ENCODE measurements at regions not wholly inside any gene's neighbourhood (a gene's known extent, or its start where the extent isn't known, plus 50 kb on each side); places are given as distances from the start of the nearest gene placed in this dataset.

DNA sequence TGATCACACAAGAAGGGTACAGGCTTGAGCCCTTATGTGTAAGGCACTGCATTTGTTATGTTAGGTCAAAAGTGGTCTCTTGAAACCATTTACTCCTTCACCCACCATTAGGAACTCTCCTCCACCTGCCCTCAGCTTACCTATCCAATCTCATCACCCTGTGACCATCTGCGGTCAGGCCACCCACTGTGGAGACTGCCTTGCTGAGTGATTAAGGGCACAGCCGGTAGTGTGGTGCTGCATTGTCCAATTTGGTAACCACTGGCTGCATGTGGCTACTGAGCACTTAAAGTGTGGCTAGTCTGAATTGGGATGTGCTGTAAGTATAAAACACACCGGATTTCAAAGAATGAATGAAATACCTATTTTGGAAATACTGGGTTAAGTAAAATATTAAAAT, 177.1 kb upstream of the PARP11 start:
- Histone ChIP-seq H3K36me3 (ENCODE audit: control insufficient read depth, insufficient read depth, low read length) (no peaks in the 10 kb centered on the region), H2AK5ac (ENCODE audit: low read depth, low read length) (no peak overlapping the region), H3K18ac (ENCODE audit: low read depth, low read length) (no peak overlapping the region), H4K8ac (ENCODE audit: low read depth in 2 of 2, low read length in 2 of 2) (no peak overlapping the region), H2BK15ac (ENCODE audit: low read depth, low read length) (no peak overlapping the region), H3K56ac (ENCODE audit: extremely low read depth, insufficient read depth, low read length) (no peak overlapping the region), H3K9me1 (ENCODE audit: insufficient read depth, low read length) (no peaks in the 10 kb centered on the region), H3K9me3 (ENCODE audit: control insufficient read depth, insufficient read depth, low read length) (no peaks in the 10 kb centered on the region), H2BK20ac (ENCODE audit: low read depth, low read length) (no peak overlapping the region), H3K23ac (ENCODE audit: low read depth, low read length) (no peak overlapping the region), H3K4me1 (ENCODE audit: control insufficient read depth, insufficient read depth, low read length) (no peaks in the 10 kb centered on the region), H4K91ac (ENCODE audit: insufficient read depth, low read depth, low read length) (no peak overlapping the region), H3K79me1 (ENCODE audit: low read depth in 1 of 2, low read length in 2 of 2) (no peaks in the 10 kb centered on the region), H2AK9ac (replicated peaks; ENCODE audit: low read depth, low read length, poor library complexity) (no peak overlapping the region), H2AFZ (replicated peaks; ENCODE audit: low read length, poor library complexity) (no peak overlapping the region), H3K27ac (ENCODE audit: insufficient read depth, low read length) (no peak overlapping the region), H3K27me3 (ENCODE audit: control insufficient read depth, insufficient read depth, low read length) (peaks cover 11% of the 10 kb centered on the region), H3K4ac (ENCODE audit: low read depth, low read length) (no peak overlapping the region), H3K9ac (ENCODE audit: low read depth, low read length) (no peak overlapping the region), H2BK120ac (ENCODE audit: low read depth, low read length) (no peak overlapping the region), H4K5ac (ENCODE audit: low read depth, low read length) (no peak overlapping the region), H3K14ac (replicated peaks; ENCODE audit: low read depth, low read length) (no peak overlapping the region), H3K4me3 (ENCODE audit: insufficient read depth, low read depth, low read length) (no peak overlapping the region), H4K20me1 (ENCODE audit: insufficient read depth, low read length) (no peaks in the 10 kb centered on the region), H3K4me2 (ENCODE audit: low read depth, low read length) (no peak overlapping the region), H2BK5ac (ENCODE audit: low read depth, low read length, poor library complexity, severe bottlenecking) (no peak overlapping the region)
- dilution Hi-C loops (cut with HindIII; ENCODE audit: low sequenced_read_pairs, unreplicated experiment) (no loop called here), in situ Hi-C loops (cut with MboI; ENCODE audit: low sequenced_read_pairs) (no loop called here), intact Hi-C loops (cut with micrococcal nuclease) (no loop called here)
- ATAC-seq (ENCODE audit: low read depth) (no peak), DNase-seq (no peak)
- TF ChIP-seq RFX5 (IDR thresholded peaks at IDR 0.05; ENCODE audit: low read depth, low read length) (no peak), NFE2L2 (IDR thresholded peaks at IDR 0.05; ENCODE audit: low read depth, low read length) (no peak), FOS (IDR thresholded peaks at IDR 0.05; ENCODE audit: low read depth, low read length) (no peak), MAZ (IDR thresholded peaks at IDR 0.05; ENCODE audit: borderline replicate concordance, low read depth, low read length) (no peak), CHD1 (IDR thresholded peaks at IDR 0.05; ENCODE audit: low read depth, low read length) (no peak), RCOR1 (IDR thresholded peaks at IDR 0.05; ENCODE audit: insufficient replicate concordance, low read length) (no peak), MAFK (IDR thresholded peaks at IDR 0.05; ENCODE audit: low read depth, low read length) (no peak)
- TF ChIP-seq, protein P1, sequence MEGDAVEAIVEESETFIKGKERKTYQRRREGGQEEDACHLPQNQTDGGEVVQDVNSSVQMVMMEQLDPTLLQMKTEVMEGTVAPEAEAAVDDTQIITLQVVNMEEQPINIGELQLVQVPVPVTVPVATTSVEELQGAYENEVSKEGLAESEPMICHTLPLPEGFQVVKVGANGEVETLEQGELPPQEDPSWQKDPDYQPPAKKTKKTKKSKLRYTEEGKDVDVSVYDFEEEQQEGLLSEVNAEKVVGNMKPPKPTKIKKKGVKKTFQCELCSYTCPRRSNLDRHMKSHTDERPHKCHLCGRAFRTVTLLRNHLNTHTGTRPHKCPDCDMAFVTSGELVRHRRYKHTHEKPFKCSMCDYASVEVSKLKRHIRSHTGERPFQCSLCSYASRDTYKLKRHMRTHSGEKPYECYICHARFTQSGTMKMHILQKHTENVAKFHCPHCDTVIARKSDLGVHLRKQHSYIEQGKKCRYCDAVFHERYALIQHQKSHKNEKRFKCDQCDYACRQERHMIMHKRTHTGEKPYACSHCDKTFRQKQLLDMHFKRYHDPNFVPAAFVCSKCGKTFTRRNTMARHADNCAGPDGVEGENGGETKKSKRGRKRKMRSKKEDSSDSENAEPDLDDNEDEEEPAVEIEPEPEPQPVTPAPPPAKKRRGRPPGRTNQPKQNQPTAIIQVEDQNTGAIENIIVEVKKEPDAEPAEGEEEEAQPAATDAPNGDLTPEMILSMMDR (conservative IDR thresholded peaks at IDR 0.05; ENCODE audit: low read depth, low read length), result no peak
- TF ChIP-seq, protein P2, sequence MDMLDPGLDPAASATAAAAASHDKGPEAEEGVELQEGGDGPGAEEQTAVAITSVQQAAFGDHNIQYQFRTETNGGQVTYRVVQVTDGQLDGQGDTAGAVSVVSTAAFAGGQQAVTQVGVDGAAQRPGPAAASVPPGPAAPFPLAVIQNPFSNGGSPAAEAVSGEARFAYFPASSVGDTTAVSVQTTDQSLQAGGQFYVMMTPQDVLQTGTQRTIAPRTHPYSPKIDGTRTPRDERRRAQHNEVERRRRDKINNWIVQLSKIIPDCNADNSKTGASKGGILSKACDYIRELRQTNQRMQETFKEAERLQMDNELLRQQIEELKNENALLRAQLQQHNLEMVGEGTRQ (IDR thresholded peaks at IDR 0.05; ENCODE audit: low read depth, low read length), result no peak
- no TSS peak for BruUV-seq (replicated peaks)
- WGBS, 2 experiments (ENCODE audit: extremely low coverage in 2 of 2, insufficient read length in 1 of 2), result no CpG with 5 or more reads among the region's 3 CpGs
- CTCF ChIA-PET, result no interaction called here
- POLR2A ChIA-PET (ENCODE audit: unreplicated experiment), result no interaction called here

All from IMR-90 (cell line).